Esophagus mucosa (tissue), 1 donor: ENCODE measurements at regions not wholly inside any gene's neighbourhood (a gene's known extent, or its start where the extent isn't known, plus 50 kb on each side); places are given as distances from the start of the nearest gene placed in this dataset.
"Not testable (repeated sequence)": the region's sequence is repeated elsewhere in the genome, so short reads cannot be mapped to it uniquely, and the experiment has no call there.

Experiments
- ATAC-seq: fragments of 200-7000 bp; cut with Tn5 transposase; one replicate; pipeline ENCODE4 v1.9.1; 2020
- donor health status: DM: yes; HTN: yes; CAD: no.

DNA sequence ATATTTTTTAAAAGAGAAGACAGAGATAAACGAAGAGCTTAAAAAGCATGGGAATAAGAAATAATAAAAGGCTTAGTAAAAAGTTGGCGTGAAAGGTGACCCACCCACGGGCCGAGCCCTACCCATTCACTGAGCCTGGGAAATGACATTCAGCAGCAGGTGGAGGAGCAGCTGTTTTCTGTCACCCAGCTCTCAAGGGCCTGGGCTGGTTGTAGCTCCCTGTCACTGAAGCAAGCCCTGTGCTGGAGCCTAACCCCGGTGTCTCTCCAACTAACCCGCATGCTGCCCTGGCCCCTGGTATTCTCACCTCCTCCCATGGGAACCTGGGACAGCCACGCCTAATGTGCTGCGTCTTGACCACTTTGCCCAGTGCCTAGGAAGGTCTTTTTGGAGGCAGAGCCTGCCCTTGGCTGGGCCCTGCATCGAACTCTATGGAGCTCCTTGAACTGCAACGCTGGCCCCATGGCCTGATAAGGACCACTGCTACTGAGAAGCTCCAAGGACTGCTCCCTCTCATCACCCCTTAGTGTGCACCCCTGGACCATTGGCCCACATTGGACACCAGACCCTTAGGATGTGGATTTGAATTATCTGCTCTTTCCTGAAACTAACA is 68.8 kb upstream of the IYD start:
- no peak for ATAC-seq

DNA sequence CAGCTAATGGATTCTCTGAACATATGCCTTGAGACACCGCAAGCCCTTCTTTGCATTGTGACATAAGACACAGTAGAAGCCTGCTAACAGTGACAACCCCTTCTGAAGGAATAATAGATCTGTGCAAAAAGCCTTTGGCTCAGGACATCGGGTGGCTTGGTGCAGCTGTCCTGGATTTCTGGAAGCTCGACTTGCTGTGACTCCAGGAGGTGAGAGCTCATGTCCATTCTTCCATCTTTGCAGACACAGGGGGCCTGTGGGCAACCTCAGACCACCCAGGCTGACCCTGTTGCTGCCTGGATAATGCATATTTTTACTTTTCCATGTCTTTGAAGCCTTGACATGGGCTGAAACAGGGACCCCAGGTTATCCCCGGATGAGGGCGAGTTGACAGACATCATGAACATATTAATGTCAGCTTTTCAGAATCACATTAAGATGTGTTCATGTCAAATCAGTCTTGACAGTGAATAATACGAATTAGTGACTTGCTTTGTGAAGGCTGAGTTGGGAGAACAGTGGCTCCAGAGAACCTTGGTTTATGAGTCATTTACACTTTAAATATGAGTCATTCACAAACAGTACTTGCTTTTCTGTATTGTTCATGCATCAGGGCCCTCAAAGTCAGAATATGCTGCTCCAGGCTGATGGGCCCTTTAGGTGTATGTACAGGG is 66.8 kb upstream of the IYD start:
- ATAC-seq = peak; percentile 82

DNA sequence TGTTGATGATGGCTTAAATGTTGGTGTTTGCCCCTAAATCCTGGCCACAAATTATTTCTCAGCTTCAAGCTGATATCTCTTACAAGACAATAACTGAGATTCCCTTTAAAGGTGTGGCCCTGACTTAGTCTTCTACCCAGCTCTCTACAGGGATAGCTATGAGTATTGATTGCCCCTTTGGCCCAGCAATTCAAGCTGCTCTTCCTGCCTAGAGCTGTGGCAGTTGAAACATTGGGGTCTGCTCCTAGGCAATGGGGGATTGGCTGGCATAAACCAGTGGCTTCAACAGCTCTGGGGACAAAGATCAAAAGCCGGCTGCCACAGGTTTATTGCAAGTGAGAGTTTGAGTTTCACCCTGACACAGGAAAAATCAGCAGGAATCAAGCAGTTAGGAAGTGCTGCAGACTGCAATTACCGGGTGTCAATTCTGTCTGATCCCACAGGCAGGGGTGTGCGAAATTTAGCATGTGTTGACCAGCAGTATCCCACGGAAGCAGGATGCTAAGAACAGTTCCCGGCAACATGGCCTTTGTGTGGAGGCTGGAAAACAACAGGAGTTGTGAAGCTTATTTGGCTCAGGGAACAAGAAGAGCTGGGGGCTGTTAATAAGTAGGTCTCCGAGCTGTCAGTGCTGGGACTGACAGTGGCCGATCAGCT is 66.2 kb upstream of the IYD start:
- ATAC-seq = no peak

DNA sequence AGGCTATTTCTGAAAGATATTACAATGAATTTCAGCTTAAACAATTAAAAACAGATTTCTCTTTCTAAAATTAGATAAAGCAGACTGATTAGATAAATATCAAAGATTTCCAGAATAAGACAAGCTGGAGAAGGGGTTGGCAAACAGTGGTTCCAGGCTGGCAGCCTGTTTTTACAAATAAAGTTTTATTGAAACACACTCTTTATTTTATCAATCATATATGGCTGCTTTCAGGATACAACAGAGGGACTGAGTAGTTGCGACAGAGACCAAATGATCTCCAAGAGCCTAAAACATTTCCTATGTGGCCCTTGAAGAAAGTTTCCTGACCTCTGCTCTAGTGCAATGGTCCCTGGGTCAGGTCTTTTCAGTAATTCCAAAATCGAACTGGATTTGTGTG is 65.6 kb upstream of the IYD start:
- ATAC-seq = no peak

DNA sequence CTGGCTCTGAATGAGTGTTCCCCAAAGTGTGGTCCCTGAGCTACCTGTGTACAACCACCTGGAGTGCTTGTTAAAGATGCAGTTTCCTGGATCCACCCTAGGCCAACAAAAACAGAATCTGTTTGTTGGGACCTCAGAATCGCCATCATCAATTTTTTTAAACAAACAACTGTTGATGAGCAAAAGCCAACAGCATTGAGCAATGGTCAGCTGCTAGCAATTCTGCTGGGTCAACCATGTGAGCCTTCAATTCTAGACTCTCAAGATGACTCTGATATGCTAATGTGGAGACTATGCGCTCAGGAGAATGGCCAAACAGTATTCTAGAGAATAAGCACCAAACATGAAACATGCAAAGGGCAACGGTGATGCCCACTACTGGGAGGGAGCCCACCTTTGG is 64.4 kb upstream of the IYD start:
- no peak for ATAC-seq

DNA sequence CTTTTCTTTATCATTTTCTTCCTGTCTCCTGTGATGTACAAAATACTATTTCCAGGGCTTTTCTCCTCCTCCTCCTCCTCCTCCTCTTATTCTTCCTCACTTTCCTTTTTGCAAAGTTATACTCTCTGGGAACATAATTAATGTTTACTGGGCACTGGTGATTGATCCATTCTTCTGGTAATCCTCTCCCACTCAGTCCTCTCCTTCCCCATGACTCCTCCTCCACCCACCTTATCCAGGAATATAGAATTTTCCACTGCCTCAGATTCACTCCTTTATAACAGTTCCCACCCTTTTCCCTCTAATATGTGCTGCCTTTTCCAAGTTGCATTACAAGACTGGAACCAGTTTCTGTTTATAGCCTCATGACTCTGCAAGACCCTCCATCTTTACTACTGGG is 62.5 kb upstream of the IYD start:
- no peak for ATAC-seq

DNA sequence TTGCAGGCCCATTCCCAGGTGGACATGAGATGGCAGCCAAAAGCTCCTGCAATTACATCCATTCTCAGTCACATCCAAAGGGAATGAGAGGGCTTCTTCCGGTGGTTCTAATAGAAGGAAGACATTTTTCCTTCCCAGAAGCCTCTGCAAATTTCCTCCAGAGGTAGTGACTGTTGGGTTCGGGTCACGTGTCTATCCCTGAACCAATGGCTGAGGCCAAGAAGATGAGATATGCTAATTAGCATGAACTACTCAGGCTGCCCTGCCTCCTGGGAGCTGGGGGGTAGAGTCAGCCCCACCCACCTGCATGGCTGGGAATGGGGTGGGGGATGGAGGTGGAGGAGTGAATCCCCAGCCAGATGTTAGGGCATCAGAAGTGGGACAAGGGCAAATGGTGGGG is 61.3 kb upstream of the IYD start:
- no peak for ATAC-seq

DNA sequence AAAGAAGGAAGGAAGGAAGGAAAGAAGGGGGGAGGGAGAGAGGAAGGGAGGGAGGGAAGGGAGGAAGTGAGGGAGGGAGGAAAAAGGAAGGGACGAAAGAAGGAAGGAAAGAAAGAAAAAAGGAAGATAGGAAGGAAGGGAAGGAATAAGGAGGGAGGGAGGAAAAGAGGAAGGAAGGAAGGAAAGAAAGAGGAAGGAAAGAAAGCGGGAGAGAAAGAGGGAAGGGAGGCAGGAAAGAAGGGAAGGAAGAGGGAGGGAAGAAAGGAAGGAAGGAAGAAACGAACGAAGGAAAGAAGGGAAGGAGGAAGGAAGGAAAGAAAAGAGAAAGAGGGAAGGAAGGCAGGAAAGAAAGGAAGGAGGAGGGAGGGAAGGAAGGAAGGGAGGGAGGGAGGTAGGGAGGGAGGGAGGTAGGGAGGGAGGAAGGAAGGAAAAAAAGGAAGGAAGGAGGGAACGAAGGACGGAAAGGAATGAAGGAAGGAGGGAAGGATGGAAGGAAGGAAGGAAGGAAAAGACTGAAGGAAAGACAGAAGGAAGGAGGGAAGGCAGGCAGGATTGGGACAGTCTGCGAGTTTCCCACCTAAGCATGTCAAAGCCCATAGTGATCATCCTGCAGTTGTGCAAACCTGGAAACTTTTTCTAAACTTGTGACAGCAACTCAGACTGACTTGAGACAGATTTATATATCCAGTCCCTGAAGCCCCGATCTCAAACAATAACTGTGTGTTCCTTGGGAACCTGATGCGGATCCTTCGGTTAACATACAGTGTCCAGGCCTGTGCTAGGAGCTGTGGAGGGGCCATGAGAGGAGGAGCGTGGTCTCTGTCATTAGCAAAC is 59.8 kb upstream of the IYD start:
- no peak for ATAC-seq

DNA sequence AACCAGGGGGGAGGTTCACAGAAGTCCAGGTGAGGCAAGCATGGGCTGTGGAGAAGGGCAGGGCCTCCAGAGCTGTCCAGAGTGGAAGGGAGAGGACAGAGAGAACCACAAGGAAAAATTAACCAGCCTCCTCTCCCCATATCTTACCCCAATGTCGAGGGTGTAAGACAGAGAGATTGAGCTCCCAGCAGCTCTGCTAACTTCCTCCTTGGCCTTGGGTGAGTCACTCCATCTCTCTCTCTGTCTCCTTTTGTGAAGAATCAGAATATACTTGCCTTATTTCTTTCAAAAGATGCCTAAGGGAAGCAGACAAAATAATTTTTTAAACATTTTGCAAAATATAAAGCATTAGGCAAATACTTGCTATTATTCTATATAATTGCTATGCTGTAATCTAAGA is 58.3 kb upstream of the IYD start:
- ATAC-seq = peak; percentile 52

DNA sequence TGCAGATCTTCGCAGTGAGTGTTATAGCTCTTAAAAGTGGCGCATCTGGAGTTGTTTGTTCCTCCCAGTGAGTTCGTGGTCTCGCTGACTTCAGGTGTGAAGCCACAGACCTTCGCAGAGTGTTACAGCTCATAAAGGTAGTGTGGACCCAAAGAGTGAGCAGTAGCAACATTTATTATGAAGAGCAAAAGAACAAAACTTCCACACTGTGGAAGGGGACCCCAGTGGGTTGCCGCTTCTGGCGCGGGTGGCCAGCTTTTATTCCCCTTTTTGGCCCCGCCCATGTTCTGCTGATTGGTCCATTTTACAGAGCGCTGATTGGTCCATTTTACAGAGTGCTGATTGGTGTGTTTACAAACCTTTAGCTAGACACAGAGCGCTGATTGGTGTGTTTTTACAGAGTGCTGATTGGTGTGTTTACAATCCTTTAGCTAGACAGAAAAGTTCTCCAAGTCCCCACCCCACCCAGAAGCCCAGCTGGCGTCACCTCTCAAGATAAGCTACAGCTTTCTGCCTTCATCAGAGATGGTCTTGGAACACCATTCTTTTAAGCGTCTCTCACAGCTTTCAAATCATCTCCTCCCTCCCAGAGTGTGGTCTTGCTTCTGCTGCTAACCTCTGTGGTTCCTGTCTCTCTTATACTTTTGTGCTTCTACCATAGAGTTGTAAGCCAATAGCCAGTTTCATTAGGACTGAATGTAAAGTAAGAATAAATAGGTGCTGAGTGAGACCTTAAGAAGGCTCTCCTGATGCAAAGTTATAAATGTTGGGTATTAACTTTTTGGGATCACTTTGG is 57.5 kb upstream of the IYD start:
- ATAC-seq = not testable (repeated sequence)

DNA sequence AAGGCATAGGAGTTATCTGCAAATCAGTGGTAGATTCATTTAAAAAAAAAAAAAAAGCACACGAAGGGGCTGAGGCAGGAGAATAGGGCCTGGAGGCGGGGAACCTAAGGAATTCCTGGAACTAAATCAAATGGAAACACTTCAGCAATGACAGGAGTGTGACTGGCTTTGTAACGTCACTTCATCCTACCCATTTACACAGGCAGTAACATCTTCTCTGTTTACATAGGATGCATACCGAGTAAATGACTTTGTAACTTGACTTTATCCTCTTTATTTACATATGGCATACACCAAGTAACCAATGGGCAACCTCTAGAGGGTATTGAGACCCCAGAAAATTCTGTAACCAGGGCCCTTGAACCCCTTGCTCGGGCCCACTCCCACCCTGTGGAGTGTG is 56.4 kb upstream of the IYD start:
- no peak for ATAC-seq

DNA sequence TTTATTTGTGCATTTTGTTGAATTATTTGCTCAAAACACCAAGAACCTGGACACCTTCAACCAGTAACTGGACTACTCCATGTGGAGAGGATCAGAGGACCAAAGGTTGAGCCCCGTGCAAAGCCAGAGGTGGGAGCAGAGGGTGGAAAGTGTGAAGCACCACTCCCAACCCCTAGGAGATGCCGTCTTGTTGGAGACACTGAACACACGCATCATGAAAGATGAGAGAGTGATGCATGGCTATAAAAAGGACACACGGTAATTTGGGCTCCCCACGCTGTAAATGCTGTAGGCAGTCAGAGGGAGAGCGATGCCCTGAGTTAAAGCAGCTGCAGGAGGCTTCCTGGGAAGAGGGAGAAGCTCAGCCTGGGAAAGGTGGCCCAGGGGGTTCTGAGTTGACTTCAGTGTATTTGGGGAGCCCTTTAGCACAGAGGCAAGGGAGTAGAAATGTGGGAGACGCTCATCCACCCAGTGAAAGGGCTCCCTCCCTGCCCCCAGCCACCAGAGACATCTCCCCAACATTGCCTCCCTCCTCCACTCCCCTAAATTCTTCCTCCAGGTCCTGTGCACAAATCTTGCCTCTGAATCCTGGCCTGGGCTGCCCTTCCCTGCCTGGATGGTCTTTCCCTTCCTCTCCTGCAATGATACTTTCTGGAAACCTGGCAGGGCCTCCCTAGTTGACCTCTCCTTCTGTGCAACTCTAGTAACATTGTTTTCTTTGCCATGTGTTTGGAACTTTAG is 55.8 kb upstream of the IYD start:
- no peak for ATAC-seq

DNA sequence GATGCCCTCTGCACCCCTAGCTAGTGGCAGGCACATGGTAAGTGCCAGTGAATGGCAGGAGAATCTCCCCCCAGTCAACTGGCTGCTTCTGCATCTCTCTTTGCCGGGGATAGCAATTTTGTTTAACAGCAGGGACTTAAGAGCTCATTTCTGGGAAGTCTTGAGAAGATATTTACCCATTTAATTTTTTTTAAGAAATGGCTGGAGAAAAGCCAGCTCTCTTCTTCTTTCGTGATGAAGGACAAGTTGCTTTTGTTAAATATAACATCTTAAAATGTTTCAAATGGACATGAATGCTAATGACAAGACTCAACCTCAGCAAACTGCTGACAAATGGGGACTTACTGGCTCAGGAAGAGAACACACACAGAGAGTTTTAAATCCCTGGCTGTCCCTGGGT is 55.0 kb upstream of the IYD start:
- no peak for ATAC-seq

DNA sequence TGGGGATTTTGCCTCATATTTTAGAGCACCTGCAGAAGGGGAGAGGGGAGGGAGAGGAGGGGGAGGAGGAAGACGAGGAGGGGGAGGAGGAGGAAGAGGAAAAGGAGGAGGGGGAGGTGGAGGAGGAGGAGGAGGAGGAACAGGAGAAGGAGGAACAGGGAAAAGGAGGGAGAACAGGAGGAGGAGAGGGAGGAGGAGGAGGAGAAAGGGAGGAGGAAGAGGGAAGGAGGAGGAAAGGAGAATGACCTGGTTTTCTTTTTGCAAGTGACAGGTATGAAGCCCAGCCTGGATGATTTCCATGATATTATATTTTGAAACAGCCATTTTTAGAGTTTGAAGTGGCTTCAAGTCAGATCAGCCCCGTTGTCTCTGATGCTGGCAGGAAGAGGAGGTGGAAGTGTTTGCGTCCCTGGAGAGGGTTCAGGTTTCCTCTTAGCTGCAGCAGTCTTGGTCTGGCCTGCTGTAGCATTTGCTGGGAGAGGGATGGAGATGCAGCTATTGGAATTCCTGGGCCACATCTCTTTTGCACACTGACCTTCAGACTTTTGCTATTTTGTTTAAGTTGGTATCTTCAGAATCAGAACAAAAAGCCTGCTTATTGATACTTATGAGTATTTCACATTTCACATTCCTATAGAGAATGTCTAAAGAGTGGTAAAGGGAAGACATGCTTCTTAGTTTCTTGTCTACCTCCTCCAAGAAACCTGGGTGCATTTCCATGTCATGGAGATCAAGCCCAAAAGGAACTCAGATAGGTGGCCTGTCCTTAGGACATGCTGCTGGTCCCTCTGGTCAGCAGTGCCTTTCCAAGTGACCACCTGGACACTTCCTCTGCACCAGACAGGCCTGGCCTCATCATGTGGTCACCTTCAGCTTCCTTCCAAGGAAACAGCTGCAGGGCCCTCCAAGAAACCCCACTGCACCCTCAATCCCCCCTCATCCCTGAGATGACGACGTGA is 54.3 kb upstream of the IYD start:
- ATAC-seq = no peak

DNA sequence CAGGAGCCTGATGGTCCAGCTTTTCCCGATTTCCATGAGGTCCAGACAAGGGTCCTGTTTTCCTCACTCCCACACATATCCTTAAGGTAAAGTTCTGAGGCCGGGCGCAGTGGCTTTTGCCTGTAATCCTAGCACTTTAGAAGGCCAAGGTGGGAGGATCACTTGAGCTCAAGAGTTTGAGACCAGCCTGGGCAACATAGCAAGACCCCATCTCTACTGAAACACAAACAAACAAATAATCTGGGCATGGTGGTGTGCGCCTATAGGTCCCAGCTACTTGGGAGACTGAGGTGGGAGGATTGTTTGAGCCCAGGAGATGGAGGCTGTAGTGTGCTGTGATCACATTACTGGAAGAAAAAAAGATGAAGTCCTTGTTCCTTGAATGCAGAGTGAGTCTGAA is 53.2 kb upstream of the IYD start:
- no peak for ATAC-seq

DNA sequence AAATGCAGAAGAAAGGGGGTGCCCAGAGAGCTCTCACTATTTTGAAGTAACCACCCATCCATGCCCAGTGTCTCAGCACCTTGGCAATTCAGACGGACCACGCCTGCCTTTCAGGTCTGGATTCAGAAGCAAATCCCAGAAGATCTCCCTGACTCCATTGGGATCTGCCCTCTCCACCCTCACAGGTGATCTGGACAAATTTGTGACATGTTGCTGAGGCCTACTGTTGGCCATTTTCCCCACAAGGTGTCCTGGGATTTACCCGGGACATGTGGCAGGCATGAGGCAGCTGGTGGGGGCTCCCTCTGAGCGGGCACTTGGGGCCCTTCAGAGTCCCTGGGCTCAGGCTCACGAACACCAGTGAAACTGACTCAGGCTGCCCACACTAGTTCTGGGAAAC is 51.9 kb upstream of the IYD start:
- ATAC-seq = no peak
